ENCODE measurements at regions not wholly inside any gene's neighbourhood (a gene's known extent, or its start where the extent isn't known, plus 50 kb on each side); places are given as distances from the start of the nearest gene placed in this dataset.

GRCh38 chr4:166577639-166578038 is 656.7 kb downstream of the SPOCK3 start:
- Histone ChIP-seq H3K23me2 (ENCODE audit: low read depth, low read length) (no peaks in the 10 kb centered on the region), H3K4me2 (ENCODE audit: insufficient read depth in 1 of 2, low read depth in 2 of 2, low read length in 2 of 2) (no peak overlapping the region), H3K9ac (replicated peaks in 1 of 4; ENCODE audit: extremely low read depth in 1 of 4, low read depth in 3 of 4, low read length in 3 of 4) (no peak overlapping the region), H3K27me3 (replicated peaks in 1 of 4; ENCODE audit: control insufficient read depth in 3 of 4, extremely low read depth in 1 of 4, insufficient read depth in 3 of 4, low read length in 3 of 4) (no peaks in the 10 kb centered on the region), H2BK20ac (ENCODE audit: low read length) (no peak overlapping the region), H4K5ac (ENCODE audit: insufficient read length, low read depth, low read length) (no peak overlapping the region), H3K79me1 (ENCODE audit: low read depth, low read length) (no peaks in the 10 kb centered on the region), H4K91ac (replicated peaks; ENCODE audit: insufficient read length, low read length) (no peak overlapping the region), H2BK5ac (ENCODE audit: low read depth, low read length) (no peak overlapping the region), H2AFZ (ENCODE audit: low read length) (no peak overlapping the region), H3K14ac (ENCODE audit: insufficient read length) (no peak overlapping the region), H2BK15ac (ENCODE audit: low read length) (no peak overlapping the region), H3K36me3 (ENCODE audit: control insufficient read depth in 2 of 4, insufficient read depth in 4 of 4, low read length in 3 of 4) (no peaks in the 10 kb centered on the region), H4K8ac (ENCODE audit: extremely low read depth, insufficient read depth, low read length) (no peak overlapping the region), H2BK120ac (replicated peaks; ENCODE audit: low read depth, low read length) (no peak overlapping the region), H3K18ac (ENCODE audit: extremely low read depth, low read length) (no peak overlapping the region), H3K79me2 (ENCODE audit: control insufficient read depth in 1 of 2, insufficient read depth in 2 of 2, low read length in 2 of 2) (no peaks in the 10 kb centered on the region), H3K4me1 (replicated peaks in 1 of 4; ENCODE audit: control insufficient read depth in 3 of 4, insufficient read depth in 4 of 4, low read length in 3 of 4) (no peaks in the 10 kb centered on the region), H3K4ac (replicated peaks; ENCODE audit: insufficient read length, low read depth, low read length) (no peak overlapping the region), H4K20me1 (replicated peaks in 1 of 2; ENCODE audit: control insufficient read depth in 1 of 2, insufficient read depth in 2 of 2, low read length in 2 of 2) (no peaks in the 10 kb centered on the region), H3K27ac (ENCODE audit: low read depth, low read length) (no peak overlapping the region), H3K9me3 (ENCODE audit: insufficient read depth in 2 of 2, low read depth in 1 of 2, low read length in 1 of 2) (no peaks in the 10 kb centered on the region), H3K4me3 (ENCODE audit: extremely low read depth in 1 of 4, insufficient read depth in 2 of 4, low read depth in 3 of 4, low read length in 4 of 4) (no peak overlapping the region), H2AK5ac (ENCODE audit: low read depth, low read length) (no peak overlapping the region), H3K56ac (replicated peaks; ENCODE audit: insufficient read length, low read depth, low read length) (no peak overlapping the region), H2BK12ac (ENCODE audit: low read depth, low read length) (no peak overlapping the region), H3K23ac (ENCODE audit: insufficient read length) (no peak overlapping the region)
- 100% methylated on average over 2 of the region's 2 CpGs; no CpG with 5 or more reads in 1 of the 2 experiments for WGBS, 2 experiments (ENCODE audit: extremely low coverage in 1 of 2, insufficient coverage in 1 of 2, insufficient read length in 1 of 2, insufficient replicate concordance in 2 of 2, low coverage in 1 of 2, low lambda C conversion rate in 2 of 2, missing lambda C conversion rate in 1 of 2)
- DNase-seq (ENCODE audit: low read depth in 1 of 2, low spot score in 2 of 2) (no peak), FAIRE-seq (no peak)
- no peak for TF ChIP-seq TAF1 (IDR thresholded peaks at IDR 0.05; ENCODE audit: low read depth, low read length)
- no peak for TF ChIP-seq POLR2A (IDR thresholded peaks at IDR 0.05; ENCODE audit: control extremely low read depth in 1 of 2, low read depth in 2 of 2, low read length in 2 of 2)
- no peak for TF ChIP-seq JUN (IDR thresholded peaks at IDR 0.05; ENCODE audit: low read depth, low read length)
- TF ChIP-seq HDAC2 (IDR thresholded peaks at IDR 0.05; ENCODE audit: borderline replicate concordance in 1 of 2, low read depth in 2 of 2, low read length in 2 of 2), result no peak
- no peak for TF ChIP-seq SP1 (IDR thresholded peaks at IDR 0.05; ENCODE audit: low read depth, low read length)
- no peak for TF ChIP-seq SAP30 (IDR thresholded peaks at IDR 0.05; ENCODE audit: insufficient read depth, insufficient replicate concordance, low read length)
- ChIA-PET CTCF (ENCODE audit: partially characterized antibody) (interaction anchor here (1.2 to 1.7 kb wide), 3 partner anchors 17 to 408 kb away, joined by 4 to 6 read pairs (median 5); no protein-coding TSS in a partner anchor), POLR2A (ENCODE audit: partially characterized antibody) (no interaction called here)
